ENCODE measurements at regions not wholly inside any gene's neighbourhood (a gene's known extent, or its start where the extent isn't known, plus 50 kb on each side); places are given as distances from the start of the nearest gene placed in this dataset.
"Not testable (repeated sequence)": the region's sequence is repeated elsewhere in the genome, so short reads cannot be mapped to it uniquely, and the experiment has no call there.

DNA sequence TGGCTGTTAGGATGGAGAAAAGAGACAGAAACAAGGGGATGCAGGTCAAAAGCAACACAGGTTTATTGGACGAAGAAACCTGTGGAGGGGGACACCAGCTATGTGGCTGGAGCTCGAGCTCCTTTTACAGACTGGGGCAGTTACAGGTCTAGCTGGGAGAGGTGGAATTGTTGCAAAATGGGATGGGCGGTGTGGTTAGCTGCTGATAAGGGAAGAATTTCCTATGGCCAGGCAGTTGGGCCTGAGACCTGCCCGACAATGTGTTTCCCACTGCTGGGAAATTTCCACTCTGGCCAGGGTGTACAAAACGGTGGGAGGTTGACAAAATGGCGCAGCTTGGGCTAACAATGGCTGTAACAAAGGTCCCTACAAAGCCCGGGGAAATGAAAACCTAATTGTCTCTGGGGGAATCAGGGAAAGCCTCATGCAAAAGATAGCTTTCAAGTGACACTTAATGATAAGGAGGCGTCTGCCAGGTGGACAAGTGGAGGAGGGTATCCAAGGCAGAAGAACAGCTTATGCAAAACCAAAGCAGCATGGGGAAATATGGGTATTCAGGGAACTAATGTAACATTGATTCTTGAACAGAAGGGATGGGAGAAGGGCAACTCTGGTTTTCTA is 137.4 kb upstream of the SGO1 start:
- DNase-seq = no peak
- Mint-ChIP-seq H3K36me3 (ENCODE audit: low read depth) (no peaks in the 10 kb centered on the region), H3K4me3 (no peak overlapping the region), H3K4me1 (no peaks in the 10 kb centered on the region), H3K9me3 (no peaks in the 10 kb centered on the region), H3K27me3 (no peaks in the 10 kb centered on the region), H3K27ac (no peak overlapping the region)
- ChIA-PET CTCF (no interaction called here), POLR2A (no interaction called here)

DNA sequence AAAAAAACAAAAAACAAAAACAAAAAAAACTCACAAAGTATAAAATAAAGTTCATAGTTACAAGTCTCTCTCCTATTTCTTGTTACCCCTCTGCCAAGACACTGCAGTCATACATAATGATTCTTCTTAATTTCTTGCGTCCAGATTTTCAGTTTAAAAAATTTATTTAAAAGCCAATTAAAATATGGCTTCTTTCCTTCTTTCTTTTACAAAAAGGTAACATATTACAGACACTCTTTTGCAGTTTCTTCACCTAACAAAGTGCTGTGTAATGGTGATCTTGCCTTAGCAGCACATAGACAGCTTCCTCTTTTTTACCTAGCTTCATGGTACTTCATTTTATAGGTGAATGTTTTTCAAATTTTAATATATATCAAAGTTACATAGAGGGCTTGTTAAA is 136.1 kb upstream of the SGO1 start:
- H3K27ac Mint-ChIP-seq = no peak overlapping the region
- DNase-seq = no peak
- H3K9me3 Mint-ChIP-seq = no peaks in the 10 kb centered on the region
- CTCF ChIA-PET = no interaction called here
- H3K27me3 Mint-ChIP-seq = no peaks in the 10 kb centered on the region
- no peaks in the 10 kb centered on the region for H3K4me1 Mint-ChIP-seq
- H3K4me3 Mint-ChIP-seq = no peak overlapping the region
- no peaks in the 10 kb centered on the region for H3K36me3 Mint-ChIP-seq (ENCODE audit: low read depth)
- POLR2A ChIA-PET = no interaction called here

DNA sequence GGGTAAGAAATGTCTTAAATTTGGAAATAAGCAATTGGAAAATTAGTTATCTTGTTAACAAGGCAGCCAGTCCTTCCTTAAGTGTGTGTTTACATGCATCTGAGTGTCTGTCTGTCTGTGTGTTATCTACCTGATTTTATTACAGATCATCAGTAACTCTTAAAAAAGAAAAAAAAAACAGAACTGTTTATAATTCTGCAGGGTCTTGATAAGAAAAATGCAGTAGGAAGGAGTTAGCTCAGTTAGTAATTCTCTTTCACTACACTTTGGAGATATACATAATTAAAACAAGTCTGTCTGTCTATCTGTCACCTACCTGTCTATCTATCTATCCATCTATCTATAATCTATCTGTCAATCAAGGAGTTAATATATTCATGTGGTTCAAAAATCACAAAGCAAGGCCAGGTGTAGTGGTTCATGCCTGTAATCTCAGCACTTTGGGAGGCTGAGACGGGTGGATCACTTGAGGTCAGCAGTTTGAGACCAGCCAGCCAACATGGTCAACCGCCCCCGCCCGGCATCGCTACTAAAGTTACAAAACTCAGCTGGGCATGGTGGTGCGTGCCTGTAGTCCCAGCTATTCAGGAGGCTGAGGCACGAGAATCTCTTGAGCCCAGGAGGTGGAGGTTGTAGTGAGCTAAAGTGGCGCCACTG is 135.5 kb upstream of the SGO1 start:
- no peak overlapping the region for H3K27ac Mint-ChIP-seq
- no peak for DNase-seq
- H3K9me3 Mint-ChIP-seq = no peaks in the 10 kb centered on the region
- no peak overlapping the region for H3K4me3 Mint-ChIP-seq
- H3K36me3 Mint-ChIP-seq (ENCODE audit: low read depth) = no peaks in the 10 kb centered on the region
- CTCF ChIA-PET = no interaction called here
- no peaks in the 10 kb centered on the region for H3K4me1 Mint-ChIP-seq
- POLR2A ChIA-PET = no interaction called here
- no peaks in the 10 kb centered on the region for H3K27me3 Mint-ChIP-seq

DNA sequence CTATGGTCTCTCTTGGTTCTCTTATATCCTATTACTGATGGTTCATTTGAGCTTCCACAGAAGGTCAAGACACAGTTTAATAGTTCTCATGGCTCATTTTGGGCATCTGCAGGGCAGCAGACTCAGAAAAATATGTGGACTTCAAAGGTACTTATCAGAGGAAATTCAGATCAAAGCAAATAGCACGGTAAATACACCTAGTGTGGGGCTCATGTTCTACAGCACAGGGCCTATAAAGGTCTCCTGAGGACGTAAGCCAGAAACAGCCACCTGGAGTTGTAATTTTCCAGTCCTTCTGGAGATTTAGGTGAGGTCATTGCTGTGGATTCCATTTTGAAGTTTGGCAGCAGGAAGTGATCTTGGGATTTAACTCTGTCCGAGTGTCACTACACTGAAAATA is 134.5 kb upstream of the SGO1 start:
- CTCF ChIA-PET = no interaction called here
- Mint-ChIP-seq H3K4me1 (no peaks in the 10 kb centered on the region), H3K4me3 (no peak overlapping the region), H3K9me3 (no peaks in the 10 kb centered on the region), H3K27me3 (no peaks in the 10 kb centered on the region), H3K36me3 (ENCODE audit: low read depth) (no peaks in the 10 kb centered on the region), H3K27ac (no peak overlapping the region)
- no peak for DNase-seq
- POLR2A ChIA-PET = no interaction called here

DNA sequence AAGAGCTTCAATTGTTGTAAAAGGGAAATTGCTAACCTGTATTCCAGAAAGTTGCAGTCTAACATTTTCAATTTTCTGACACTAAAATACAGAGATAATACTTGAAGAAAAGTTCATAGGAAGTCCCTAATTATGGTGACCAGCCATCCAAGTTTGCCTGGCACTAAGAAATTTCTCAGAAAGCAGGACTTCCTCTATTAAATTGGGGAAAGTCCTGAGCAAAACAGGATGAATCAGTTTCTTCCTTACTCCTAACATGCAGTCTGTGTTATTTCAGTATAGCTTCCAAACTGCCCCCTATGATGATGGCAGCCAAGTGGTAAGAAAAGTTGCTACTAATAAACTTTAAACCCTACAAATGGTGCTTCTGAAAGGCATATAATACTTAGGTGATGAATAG is 133.5 kb upstream of the SGO1 start:
- no peak for DNase-seq
- ChIA-PET POLR2A (no interaction called here), CTCF (no interaction called here)
- Mint-ChIP-seq H3K27ac (no peak overlapping the region), H3K36me3 (ENCODE audit: low read depth) (no peaks in the 10 kb centered on the region), H3K4me3 (no peak overlapping the region), H3K9me3 (no peaks in the 10 kb centered on the region), H3K4me1 (no peaks in the 10 kb centered on the region), H3K27me3 (no peaks in the 10 kb centered on the region)

DNA sequence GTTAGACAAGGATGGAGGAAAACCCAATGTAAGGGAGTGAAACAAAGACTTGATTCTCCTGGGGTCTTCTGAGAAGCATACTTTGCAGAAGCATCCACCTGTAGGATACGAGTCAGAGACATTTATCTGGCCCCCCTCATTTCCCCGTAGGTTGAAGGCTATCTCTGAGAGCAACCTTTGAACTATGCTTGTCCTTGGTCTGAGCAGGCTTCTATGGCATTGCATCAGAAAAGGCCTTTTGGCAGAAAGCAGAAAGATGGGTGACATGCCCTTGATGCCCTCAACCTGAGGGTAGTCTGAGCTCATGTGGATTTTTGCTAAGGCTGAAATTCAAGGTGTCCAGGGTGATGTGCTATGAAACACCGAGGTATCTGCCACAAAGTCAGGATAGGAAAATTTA is 131.6 kb upstream of the SGO1 start:
- Mint-ChIP-seq H3K27me3 (no peaks in the 10 kb centered on the region), H3K4me3 (no peak overlapping the region), H3K27ac (no peak overlapping the region), H3K9me3 (no peaks in the 10 kb centered on the region), H3K4me1 (no peaks in the 10 kb centered on the region), H3K36me3 (ENCODE audit: low read depth) (no peaks in the 10 kb centered on the region)
- no peak for DNase-seq
- CTCF ChIA-PET = interaction anchor here (0.9 kb wide), 1 partner anchor 9 kb away, joined by 3 read pairs; no protein-coding TSS in a partner anchor
- POLR2A ChIA-PET = no interaction called here

DNA sequence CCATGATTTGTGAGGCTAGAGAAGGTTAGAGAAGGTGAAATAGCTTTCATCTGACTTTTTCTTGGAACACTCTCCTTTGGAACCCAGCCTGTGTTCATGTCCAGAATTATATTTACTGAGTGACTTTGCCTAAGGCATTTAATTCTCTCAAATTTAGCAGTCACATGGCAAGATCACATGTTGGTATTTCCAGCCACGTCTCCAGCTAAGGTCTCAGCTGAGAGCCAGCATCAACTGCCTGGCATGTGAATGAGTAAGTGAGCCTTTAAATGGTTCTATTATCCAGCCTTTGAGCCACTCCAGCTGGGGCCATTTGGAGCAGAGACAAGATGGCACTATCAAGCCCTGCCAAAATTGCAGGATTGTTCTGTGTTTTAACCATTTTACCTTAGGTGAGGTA is 130.2 kb upstream of the SGO1 start:
- Mint-ChIP-seq H3K4me3 (no peak overlapping the region), H3K36me3 (ENCODE audit: low read depth) (no peaks in the 10 kb centered on the region), H3K27me3 (no peaks in the 10 kb centered on the region), H3K27ac (no peak overlapping the region), H3K9me3 (peaks cover 2% of the 10 kb centered on the region), H3K4me1 (no peaks in the 10 kb centered on the region)
- ChIA-PET CTCF (no interaction called here), POLR2A (no interaction called here)
- DNase-seq = no peak

DNA sequence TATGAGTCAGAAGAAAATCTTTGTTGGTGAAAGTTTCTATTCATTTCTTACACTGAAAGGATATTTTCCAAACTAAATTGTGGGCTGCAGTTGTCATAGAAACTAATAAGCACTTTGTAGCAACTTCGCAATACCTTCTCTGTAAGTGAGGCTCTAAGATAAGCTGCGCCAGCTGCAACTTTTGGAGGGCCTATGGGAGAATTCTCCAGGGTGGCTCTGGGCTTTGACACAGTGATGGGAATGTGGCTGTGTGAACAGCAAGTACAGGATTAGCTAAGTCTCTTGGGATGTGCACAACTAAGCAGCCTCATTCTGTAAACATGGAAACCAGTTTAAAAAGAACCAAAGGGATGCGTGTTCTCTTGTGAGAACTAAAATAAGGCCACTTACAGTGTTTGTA is 124.6 kb upstream of the SGO1 start:
- H3K27ac Mint-ChIP-seq = no peak overlapping the region
- DNase-seq = no peak
- no peaks in the 10 kb centered on the region for H3K4me1 Mint-ChIP-seq
- ChIA-PET CTCF (no interaction called here), POLR2A (no interaction called here)
- no peaks in the 10 kb centered on the region for H3K27me3 Mint-ChIP-seq
- H3K36me3 Mint-ChIP-seq (ENCODE audit: low read depth) = no peaks in the 10 kb centered on the region
- H3K4me3 Mint-ChIP-seq = no peak overlapping the region
- peaks cover 2% of the 10 kb centered on the region for H3K9me3 Mint-ChIP-seq

DNA sequence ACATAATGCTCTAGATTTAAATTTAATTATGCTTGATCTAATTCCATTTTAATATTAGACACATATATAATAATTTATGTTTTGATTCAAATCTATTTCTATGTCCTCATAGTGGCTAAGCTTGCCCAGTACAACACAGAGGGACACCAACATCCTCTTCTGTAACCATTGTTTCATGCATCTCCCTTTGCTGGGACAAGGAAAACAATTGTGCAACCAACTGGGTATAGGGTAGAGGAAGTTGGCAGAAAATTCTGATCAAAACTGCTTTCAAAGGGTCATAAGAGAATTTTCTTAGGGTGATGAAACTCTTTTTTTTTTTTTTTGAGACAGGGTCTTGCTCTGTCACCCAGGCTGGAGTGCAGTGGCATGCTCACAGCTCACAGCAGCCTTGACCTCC is 121.4 kb upstream of the SGO1 start:
- Mint-ChIP-seq H3K4me1 (no peaks in the 10 kb centered on the region), H3K36me3 (ENCODE audit: low read depth) (no peaks in the 10 kb centered on the region), H3K9me3 (peaks cover 2% of the 10 kb centered on the region), H3K4me3 (no peak overlapping the region), H3K27ac (no peak overlapping the region), H3K27me3 (no peaks in the 10 kb centered on the region)
- DNase-seq = no peak
- CTCF ChIA-PET = no interaction called here
- POLR2A ChIA-PET = no interaction called here

DNA sequence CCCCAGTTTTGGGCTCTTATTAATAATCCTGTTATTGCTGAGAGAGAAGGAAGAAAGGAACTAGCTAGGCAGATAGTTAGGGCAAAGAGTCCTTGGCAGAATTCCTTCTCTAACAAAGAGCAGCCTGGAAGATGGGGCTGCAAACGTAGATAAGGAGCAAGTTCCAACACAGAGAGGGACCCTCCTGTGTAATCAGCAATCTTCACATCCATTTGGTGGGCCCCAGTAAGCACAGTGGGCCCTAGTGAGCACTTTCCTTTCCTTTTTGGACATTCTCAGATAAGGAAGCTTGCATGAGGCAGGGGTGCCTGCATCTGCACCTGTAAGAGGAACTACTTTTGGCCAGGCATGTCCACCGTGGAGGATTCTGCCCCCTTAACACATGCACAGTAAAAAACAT is 119.6 kb upstream of the SGO1 start:
- Mint-ChIP-seq H3K27me3 (no peaks in the 10 kb centered on the region), H3K9me3 (no peaks in the 10 kb centered on the region), H3K4me1 (no peaks in the 10 kb centered on the region), H3K36me3 (ENCODE audit: low read depth) (no peaks in the 10 kb centered on the region), H3K4me3 (no peak overlapping the region), H3K27ac (no peak overlapping the region)
- no peak for DNase-seq
- CTCF ChIA-PET = no interaction called here
- POLR2A ChIA-PET = no interaction called here

DNA sequence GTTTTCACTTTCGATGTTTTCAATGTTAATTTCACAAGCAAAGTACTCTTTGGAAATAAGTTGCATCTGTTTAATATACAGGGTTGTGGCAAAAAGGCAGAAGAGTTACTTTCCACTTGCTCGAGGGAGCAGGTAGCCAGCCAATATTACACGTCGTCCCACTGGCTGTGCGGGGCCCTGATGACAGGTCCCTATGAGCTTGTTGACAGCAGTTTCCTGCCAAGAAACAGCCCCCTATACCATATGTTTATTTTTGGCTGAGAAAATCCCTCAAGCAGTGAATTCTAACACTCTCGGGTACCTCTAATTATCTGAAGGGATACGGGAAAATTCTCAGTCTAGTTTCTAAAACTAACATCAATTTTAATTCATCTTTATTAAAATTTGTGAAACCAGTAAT is 116.8 kb upstream of the SGO1 start:
- no peaks in the 10 kb centered on the region for H3K9me3 Mint-ChIP-seq
- ChIA-PET CTCF (no interaction called here), POLR2A (no interaction called here)
- H3K4me1 Mint-ChIP-seq = no peaks in the 10 kb centered on the region
- DNase-seq = no peak
- no peak overlapping the region for H3K27ac Mint-ChIP-seq
- H3K27me3 Mint-ChIP-seq = no peaks in the 10 kb centered on the region
- no peak overlapping the region for H3K4me3 Mint-ChIP-seq
- no peaks in the 10 kb centered on the region for H3K36me3 Mint-ChIP-seq (ENCODE audit: low read depth)

DNA sequence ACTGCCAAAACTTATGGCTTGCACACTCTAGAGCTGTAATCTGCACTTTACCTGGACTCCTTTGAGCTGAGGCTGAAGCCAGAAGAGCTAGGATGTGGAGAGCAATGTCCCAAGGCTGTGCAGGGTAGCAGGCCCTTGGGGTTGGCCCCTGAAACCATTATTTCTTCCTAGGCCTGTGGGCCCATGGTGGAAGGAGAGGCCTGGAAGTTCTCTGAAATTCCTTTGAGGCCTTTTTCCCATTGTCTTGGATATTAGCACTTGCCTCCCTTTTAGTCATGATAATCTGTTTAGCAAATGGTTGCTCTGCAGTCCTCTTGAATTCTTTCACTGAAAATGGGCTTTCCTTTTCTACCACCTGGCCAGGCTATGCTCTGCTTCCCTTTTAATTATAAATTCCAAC is 102.0 kb upstream of the SGO1 start:
- H3K9me3 Mint-ChIP-seq = peaks cover 7% of the 10 kb centered on the region
- no peaks in the 10 kb centered on the region for H3K4me1 Mint-ChIP-seq
- POLR2A ChIA-PET = no interaction called here
- CTCF ChIA-PET = no interaction called here
- no peak overlapping the region for H3K27ac Mint-ChIP-seq
- no peak for DNase-seq
- H3K4me3 Mint-ChIP-seq = no peak overlapping the region
- no peaks in the 10 kb centered on the region for H3K27me3 Mint-ChIP-seq
- H3K36me3 Mint-ChIP-seq (ENCODE audit: low read depth) = no peaks in the 10 kb centered on the region

DNA sequence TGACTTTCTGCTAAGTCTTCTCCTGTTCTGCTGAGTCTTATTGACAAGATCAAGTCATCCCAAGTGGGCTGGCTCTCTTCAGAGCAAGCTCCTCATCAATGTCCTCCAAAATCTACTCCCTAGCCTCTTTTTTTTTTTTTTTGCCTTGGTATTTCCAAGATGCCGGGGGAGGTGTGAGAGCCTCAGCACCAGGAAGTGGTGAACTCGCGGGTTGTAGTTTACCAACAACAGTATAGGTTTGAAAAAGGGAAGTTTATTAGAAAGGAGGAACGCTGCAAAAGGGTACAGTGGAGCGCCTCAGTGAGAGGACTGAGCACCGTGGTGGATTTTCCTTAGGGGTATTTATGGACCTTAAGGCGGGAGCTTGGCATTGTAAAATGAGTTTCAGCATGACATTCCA is 94.3 kb upstream of the SGO1 start:
- peaks cover 1% of the 10 kb centered on the region for H3K27me3 Mint-ChIP-seq
- H3K4me3 Mint-ChIP-seq = no peak overlapping the region
- CTCF ChIA-PET = no interaction called here
- peaks cover 10% of the 10 kb centered on the region for H3K4me1 Mint-ChIP-seq
- no peak for DNase-seq
- POLR2A ChIA-PET = no interaction called here
- no peak overlapping the region for H3K27ac Mint-ChIP-seq
- no peaks in the 10 kb centered on the region for H3K36me3 Mint-ChIP-seq (ENCODE audit: low read depth)
- peaks cover 11% of the 10 kb centered on the region for H3K9me3 Mint-ChIP-seq

DNA sequence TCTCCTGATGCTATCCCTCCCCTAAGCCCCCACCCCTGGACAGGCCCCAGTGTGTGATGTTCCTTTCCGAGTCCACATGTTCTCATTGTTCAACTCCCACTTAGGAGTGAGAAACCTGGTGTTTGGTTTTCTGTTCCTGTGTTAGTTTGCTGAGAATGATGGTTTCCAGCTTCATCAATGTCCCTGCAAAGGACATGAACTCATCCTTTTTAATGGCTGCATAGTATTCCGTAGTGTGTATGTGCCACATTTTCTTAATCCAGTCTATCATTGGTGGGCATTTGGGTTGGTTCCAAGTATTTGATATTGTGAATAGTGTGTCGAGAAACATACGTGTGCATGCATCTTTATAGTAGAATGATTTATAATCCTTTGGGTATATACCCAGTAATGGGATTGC is 80.0 kb upstream of the SGO1 start:
- H3K4me1 Mint-ChIP-seq; H3K27ac Mint-ChIP-seq; CTCF ChIA-PET; DNase-seq; H3K27me3 Mint-ChIP-seq; POLR2A ChIA-PET; H3K4me3 Mint-ChIP-seq; H3K36me3 Mint-ChIP-seq (ENCODE audit: low read depth): not testable (repeated sequence)
- H3K9me3 Mint-ChIP-seq = peaks cover 12% of the 10 kb centered on the region

All from activated CD4-positive, alpha-beta memory T cell treated with anti-CD3 and anti-CD28 coated beads, Interleukin-2, amount 10 ng/mL, durations not matched to agents 7 days and 5 days (primary cell).